ENCODE measurements at regions not wholly inside any gene's neighbourhood (a gene's known extent, or its start where the extent isn't known, plus 50 kb on each side); places are given as distances from the start of the nearest gene placed in this dataset.

- TF ChIP-seq EZH2 (IDR thresholded peaks at IDR 0.05; ENCODE audit: borderline replicate concordance, low read length) (no peak), CTCF (conservative IDR thresholded peaks at IDR 0.05 in 1 of 2, IDR thresholded peaks at IDR 0.05 in 1 of 2; ENCODE audit: extremely low read depth in 1 of 2, insufficient read depth in 1 of 2, low read depth in 1 of 2, low read length in 2 of 2) (no peak)
These were observed 155.8 kb downstream of the TPH2 start for GRCh38 chr12:72094490-72094889.
